ENCODE measurements at regions not wholly inside any gene's neighbourhood (a gene's known extent, or its start where the extent isn't known, plus 50 kb on each side); places are given as distances from the start of the nearest gene placed in this dataset.

- DNase-seq: peak; percentile 2
Observed at GRCh38 chr4:10173754-10174749, 57.5 kb upstream of the WDR1 start.

DNA sequence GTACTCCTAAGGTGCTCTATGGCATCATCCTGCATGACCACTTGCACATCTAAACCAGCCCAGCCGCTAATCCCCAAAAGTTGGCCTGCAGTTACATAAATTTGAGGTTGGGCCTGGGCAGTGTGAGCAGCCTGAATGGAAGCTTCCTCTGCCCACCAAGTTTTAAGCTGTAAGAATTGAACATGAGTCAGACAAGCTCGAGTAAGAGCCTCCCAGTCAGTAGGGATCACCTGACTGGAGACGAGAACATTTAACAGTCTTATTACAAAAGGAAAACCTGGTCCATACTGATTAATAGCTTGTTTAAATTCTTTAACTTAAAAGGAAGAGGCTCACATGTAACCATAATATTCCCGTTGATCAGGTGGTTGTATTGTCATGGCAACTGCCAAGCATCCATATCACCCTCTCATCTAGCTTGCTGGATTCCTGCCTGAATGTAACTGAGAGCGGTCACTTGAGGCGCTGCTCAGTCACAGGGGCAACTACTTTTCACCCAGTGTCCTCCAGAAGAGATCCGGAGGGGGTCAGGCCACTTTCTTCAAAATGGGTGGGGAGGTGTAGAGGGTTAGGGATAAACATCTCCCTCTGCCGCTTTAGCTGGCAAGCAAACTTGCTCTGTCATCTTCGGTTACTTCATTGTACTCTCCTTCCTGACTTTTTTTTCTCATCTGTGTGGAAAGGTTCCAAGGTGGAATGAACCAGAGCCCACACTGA lies 56.6 kb upstream of the WDR1 start:
- DNase-seq: no peak

- DNase-seq: no peak
Observed at GRCh38 chr4:10172278-10172921, 55.8 kb upstream of the WDR1 start.

- no peak for DNase-seq
Observed at GRCh38 chr4:10171055-10171454, 54.5 kb upstream of the WDR1 start.

DNA sequence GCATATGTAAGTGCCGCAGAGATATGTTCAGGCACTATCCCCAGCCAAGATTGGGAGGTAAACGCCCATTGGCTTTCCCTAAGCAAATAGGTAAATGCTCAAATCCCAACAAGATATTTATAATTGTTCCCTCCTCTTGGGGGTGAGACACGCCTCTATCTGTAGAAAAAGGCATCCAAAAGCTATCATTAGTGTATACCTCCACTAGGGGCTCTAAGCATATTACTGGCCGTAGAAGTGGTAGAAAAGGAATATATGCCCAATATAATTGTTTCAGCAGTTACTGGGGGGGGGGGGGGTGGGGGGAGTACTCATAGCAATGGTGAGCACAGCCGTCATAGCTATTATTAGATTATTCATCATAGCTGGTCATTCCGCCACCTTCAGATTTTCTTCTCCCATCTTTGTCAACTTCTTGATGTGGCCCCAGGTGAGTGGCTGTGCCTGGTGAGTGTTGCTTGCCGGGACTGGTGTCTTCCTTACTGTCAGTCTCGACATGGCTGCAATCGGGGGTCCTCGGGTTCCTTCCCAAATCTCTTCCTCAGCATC lies 53.3 kb upstream of the WDR1 start:
- DNase-seq: no peak

- DNase-seq: no peak
Observed at GRCh38 chr4:10168151-10168550, 51.6 kb upstream of the WDR1 start.

DNA sequence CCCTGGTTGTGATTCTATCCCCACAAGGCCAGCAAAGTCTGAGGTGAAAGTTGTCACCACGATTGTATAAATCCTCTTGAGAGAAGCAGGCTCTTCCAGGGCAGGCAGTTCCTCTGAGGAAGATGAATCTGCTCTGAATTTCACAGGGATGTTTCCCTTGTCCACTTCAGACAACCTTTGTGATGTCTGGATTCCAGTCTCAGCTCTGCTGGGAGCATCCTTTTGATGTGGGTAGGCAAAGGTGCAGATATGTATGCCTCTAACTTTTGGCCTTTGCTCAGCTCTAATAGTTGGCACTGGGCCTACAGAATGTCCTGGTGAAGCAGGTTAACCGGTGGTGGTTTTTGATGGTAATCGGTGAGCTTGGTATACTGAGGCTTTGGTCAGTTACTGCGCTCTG lies 50.6 kb upstream of the WDR1 start:
- DNase-seq: no peak
